HG03571 (cell line): ENCODE measurements at regions not wholly inside any gene's neighbourhood (a gene's known extent, or its start where the extent isn't known, plus 50 kb on each side); places are given as distances from the start of the nearest gene placed in this dataset.

Experiments used
- ATAC-seq: cut with Tn5 transposase; IDR thresholded peaks from one replicate; pipeline ENCODE4 v1.9.1; 2021; ENCODE audit not compliant: unreplicated experiment

DNA sequence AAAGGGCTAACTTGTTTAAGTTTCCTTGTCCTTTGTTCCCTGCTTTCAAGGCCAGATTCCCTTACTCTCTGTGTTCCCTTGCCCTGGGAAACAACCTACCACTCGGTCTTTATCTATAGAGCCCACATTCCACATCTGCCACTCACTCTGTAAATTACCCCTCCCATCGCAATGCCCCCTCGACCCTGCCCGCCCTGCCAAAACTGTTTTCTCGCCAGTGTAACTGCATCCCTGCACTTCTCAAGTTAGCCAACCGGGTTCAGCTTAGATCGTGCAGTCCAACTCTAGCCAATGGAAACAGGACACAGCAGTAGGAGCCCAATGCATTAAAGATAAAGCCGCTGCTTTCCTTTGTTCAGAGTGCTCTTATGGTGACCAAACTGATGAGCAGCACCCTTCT, 263.6 kb downstream of the TBL1XR1 start:
- ATAC-seq, result no peak

- ATAC-seq, result no peak
Measured at GRCh38 chr3:176932433-176932832, 264.8 kb downstream of the TBL1XR1 start.

- ATAC-seq, result no peak
Measured at GRCh38 chr3:176931991-176932390, 265.3 kb downstream of the TBL1XR1 start.

DNA sequence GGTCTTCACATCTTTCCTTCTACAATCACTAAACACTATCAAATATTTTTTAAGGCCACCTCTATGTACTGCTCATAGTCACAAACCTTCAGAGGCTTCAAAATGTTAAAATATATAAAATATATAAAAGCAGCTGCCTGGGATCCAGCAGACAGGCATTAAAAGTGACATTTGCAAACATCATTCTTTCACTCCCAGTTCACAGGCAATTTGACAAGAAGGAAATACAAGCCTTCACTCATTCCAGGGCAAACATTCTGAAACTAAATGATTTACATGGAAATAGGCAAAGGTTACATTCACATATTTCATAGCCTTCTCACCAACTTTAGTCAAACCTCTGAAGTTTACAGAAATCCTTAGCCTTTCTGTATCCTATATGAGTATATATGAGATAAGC, 266.3 kb downstream of the TBL1XR1 start:
- no peak for ATAC-seq

GRCh38 chr3:176928582-176928931, 268.7 kb downstream of the TBL1XR1 start:
- no peak for ATAC-seq

DNA sequence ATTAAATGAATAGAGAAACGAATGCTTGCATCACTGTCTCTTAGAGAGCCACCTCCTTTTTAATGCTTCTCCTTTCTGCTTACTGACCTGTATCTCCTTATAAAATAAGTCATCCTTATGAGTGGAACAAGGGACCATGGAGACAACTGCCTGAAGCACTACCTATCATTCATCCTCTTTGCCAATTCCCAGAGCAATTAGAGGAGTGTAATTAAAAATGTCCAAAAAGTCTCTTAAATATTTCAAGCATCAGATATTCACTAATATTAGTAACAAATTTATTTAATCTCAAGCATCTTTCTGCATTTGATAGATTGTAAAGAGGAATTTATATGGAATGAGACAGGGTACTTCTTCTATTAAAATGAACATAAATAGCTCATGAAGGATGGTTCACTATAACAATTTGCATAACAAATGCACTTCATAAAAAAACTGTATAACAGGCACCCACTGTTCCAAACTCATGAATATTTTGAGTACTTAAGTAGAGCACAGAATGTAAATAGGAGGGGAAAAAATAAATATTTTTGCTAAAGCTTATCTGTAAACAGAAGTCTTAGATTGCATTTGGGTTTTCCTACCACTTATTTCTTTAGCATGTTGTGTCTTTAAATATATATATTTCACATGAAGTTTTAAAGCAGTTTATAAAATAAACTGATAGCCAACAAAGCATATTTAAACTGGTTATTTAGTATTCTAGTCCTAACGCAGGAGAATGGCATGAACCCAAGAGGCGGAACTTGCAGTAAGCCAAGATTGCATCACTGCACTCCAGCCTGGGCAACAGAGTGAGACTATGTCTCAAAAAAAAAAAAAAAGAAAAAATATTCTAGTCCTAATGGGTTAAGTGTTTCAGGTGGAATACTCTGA, 269.3 kb downstream of the TBL1XR1 start:
- no peak for ATAC-seq

- no peak for ATAC-seq
Measured at GRCh38 chr3:176927280-176927679, 270.0 kb downstream of the TBL1XR1 start.

GRCh38 chr3:176926688-176927087, 270.6 kb downstream of the TBL1XR1 start:
- no peak for ATAC-seq

GRCh38 chr3:176926034-176926433, 271.2 kb downstream of the TBL1XR1 start:
- no peak for ATAC-seq

DNA sequence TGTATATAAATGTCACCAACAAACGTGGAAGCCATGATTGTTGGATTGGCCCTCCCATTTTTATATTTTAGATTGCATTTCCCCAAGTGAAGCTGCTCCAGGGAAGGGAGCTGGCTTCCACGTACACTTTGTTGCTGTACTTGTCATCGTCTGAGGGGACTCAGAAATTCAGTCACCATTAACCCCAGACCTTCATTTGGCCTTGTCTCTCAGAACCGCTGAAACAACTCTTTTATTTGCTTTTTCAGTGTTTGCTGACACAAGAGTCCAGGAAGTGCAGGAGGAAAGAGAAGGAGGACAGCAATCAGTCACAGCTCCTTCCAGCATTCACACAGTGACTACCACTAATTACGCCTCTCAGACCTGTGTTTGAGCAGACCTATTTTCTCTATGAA, 276.5 kb downstream of the TBL1XR1 start:
- no peak for ATAC-seq

GRCh38 chr3:176919836-176920765, 277.2 kb downstream of the TBL1XR1 start:
- no peak for ATAC-seq

DNA sequence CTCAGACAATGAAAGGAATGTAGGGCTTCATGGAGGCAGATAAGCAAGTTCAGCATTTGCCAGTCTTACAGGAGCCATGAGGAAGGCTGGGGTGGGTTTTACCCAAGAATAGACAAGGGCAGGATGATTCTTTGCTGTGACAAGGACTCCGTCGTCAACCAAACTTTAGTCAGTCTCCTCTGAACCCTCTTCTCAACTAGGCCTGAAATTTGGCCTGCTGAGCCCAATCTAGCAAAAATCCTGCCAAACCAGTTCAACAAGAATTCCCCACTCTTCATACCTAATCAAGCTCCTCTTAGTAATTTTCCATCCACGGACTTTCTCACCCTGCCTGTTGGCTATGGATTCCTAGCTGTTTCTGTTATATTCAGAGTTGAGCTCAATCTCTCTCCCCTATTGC, 280.5 kb downstream of the TBL1XR1 start:
- no peak for ATAC-seq

GRCh38 chr3:176914764-176915163, 282.5 kb downstream of the TBL1XR1 start:
- ATAC-seq, result no peak

- no peak for ATAC-seq
Measured at GRCh38 chr3:176911579-176911978, 285.7 kb downstream of the TBL1XR1 start.

- no peak for ATAC-seq
Measured at GRCh38 chr3:176909044-176909443, 288.2 kb downstream of the TBL1XR1 start.

GRCh38 chr3:176906046-176906905, 291.0 kb downstream of the TBL1XR1 start:
- no peak for ATAC-seq

DNA sequence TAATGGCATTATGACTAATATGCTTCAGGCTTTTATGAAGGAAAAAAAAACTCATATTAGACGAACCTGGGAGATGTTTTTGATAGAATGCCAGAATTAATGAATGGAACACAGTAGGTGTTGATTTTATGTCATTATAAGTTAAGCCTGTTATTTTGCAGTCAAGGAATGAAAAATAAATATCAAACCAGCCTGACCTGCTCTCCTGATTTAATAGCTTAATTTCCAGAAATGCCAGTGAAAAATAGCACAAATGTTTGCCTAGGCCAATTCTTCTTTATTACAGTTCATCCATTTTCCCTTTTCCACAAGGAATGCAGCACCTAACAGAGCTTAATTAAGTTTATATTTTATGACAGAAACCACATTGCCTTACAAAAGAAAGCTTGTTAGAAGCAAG, 292.0 kb downstream of the TBL1XR1 start:
- no peak for ATAC-seq

DNA sequence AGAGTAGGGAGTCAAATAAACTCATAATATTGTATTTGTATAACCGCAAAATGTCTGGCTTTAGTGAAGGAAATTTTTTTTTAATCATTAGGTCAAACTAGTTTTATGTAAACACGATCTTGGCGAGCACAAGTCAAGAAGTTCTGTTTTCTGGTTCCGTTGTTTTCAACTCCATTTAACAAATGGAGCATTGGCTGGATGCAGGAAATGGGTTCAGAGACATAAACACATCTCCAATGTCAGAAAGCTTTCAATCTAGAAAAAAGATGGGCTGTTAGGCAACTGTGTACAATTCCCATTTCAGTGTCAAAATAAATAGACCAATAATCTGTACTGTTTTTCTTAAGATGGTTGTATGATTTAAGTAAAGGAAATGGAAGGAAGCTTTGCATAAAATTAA, 292.8 kb downstream of the TBL1XR1 start:
- no peak for ATAC-seq

GRCh38 chr3:176896640-176897039, 300.6 kb downstream of the TBL1XR1 start:
- no peak for ATAC-seq

DNA sequence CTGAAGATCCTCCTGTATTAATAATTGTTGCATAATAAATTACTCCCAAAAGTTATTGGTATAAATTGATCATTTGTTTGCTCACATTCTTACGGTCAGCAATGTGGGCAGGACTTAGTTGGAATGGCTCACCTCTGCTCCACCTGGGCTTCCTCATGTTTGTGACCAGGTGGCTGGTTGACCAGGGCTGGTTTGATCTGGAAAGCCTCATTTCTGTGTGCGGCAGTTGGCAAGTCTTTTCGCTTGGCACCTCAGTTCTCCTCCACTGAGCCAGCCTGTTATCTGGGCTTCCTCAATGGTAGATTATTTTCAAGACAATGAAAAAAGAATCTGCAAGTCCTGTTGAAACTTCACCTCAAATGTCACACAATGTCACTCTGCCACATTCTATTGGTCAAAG, 301.1 kb downstream of the TBL1XR1 start:
- ATAC-seq, result no peak

- no peak for ATAC-seq
Measured at GRCh38 chr3:176879710-176880109, 317.6 kb downstream of the TBL1XR1 start.
